Fibroblast of lung (primary cell): ENCODE measurements at regions not wholly inside any gene's neighbourhood (a gene's known extent, or its start where the extent isn't known, plus 50 kb on each side); places are given as distances from the start of the nearest gene placed in this dataset.
"Not testable (repeated sequence)": the region's sequence is repeated elsewhere in the genome, so short reads cannot be mapped to it uniquely, and the experiment has no call there.

ENCODE experiments used
- CTCF ChIP-seq, 2 donors: IDR thresholded peaks in 1 of 2; conservative IDR thresholded peaks in 1 of 2; 1 replicate in 1 of 2; 2 replicates in 1 of 2; pipeline ENCODE4 v1.5.1; 2011 to 2012; ENCODE audit warnings: low read length in 2 of 2, control low read depth in 1 of 2, inconsistent platforms in 1 of 2, low read depth in 1 of 2, mild to moderate bottlenecking in 1 of 2
- EZH2 ChIP-seq: IDR thresholded peaks from 2 replicates; pipeline ENCODE4 v1.5.1; 2012; ENCODE audit warnings: low read length, control low read depth, mild to moderate bottlenecking; ENCODE audit errors: missing control alignments

GRCh38 chr6:67879105-67879904 lies 755.8 kb upstream of the ADGRB3 start:
- TF ChIP-seq CTCF (conservative IDR thresholded peaks at IDR 0.05 in 1 of 2, IDR thresholded peaks at IDR 0.05 in 1 of 2; ENCODE audit: low read depth in 1 of 2, low read length in 2 of 2); EZH2: not testable (repeated sequence)
